ENCODE measurements at regions not wholly inside any gene's neighbourhood (a gene's known extent, or its start where the extent isn't known, plus 50 kb on each side); places are given as distances from the start of the nearest gene placed in this dataset.

DNA sequence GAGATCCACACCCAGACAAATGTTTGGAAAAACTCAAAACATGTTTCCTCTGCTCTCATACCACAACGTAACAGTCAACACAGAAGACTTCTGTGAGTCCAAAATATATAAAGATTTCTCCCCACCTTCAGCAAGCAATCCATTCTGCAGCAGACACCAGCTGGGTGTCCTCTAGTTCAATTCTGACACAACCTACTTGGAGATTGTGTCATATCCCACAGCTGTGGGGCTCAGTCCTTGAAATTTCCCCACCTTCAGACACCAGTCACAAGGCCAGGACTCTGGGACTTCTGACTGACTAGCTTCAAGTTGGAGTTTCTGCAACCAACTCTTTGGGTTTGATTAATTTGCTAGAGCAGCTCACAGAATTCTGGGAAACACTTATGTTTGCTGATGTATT lies 244.8 kb upstream of the CDYL start:
- no peak overlapping the region for H3K9ac ChIP-seq (ENCODE audit: low read length)
- H3K9me3 ChIP-seq (ENCODE audit: control insufficient read depth, low read depth, low read length): no peaks in the 10 kb centered on the region
- no peaks in the 10 kb centered on the region for H3K4me1 ChIP-seq (ENCODE audit: control insufficient read depth, low read depth, low read length)
- no peaks in the 10 kb centered on the region for H3K27me3 ChIP-seq (ENCODE audit: control insufficient read depth, insufficient read depth, low read length)
- H3K4me3 ChIP-seq (ENCODE audit: low read length): no peak overlapping the region
- H3K27ac ChIP-seq (ENCODE audit: low read length): no peak overlapping the region
- no peaks in the 10 kb centered on the region for H3K36me3 ChIP-seq (ENCODE audit: control insufficient read depth, low read depth, low read length)

DNA sequence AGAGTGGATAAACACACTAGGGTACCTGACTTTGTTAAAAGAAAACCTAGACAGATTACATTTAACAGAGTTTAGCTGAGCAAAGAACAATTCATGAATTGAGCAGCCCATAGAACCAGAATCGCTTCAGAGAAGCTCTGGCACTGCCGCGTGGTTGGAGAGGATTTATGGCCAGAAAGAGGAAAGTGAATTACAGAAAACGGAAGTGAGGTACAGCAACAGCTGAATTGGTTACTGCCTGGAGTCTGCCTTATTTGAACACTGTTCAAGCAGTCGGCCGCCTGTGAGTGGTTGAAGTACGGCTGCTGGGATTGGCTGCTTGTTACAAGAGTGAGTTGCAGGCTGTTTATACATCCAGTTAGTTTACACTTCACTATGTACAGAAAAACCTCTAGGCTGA lies 253.8 kb upstream of the CDYL start:
- no peaks in the 10 kb centered on the region for H3K27me3 ChIP-seq (ENCODE audit: control insufficient read depth, insufficient read depth, low read length)
- no peak overlapping the region for H3K27ac ChIP-seq (ENCODE audit: low read length)
- H3K4me1 ChIP-seq (ENCODE audit: control insufficient read depth, low read depth, low read length): no peaks in the 10 kb centered on the region
- no peaks in the 10 kb centered on the region for H3K9me3 ChIP-seq (ENCODE audit: control insufficient read depth, low read depth, low read length)
- H3K9ac ChIP-seq (ENCODE audit: low read length): no peak overlapping the region
- H3K4me3 ChIP-seq (ENCODE audit: low read length): no peak overlapping the region
- H3K36me3 ChIP-seq (ENCODE audit: control insufficient read depth, low read depth, low read length): no peaks in the 10 kb centered on the region

DNA sequence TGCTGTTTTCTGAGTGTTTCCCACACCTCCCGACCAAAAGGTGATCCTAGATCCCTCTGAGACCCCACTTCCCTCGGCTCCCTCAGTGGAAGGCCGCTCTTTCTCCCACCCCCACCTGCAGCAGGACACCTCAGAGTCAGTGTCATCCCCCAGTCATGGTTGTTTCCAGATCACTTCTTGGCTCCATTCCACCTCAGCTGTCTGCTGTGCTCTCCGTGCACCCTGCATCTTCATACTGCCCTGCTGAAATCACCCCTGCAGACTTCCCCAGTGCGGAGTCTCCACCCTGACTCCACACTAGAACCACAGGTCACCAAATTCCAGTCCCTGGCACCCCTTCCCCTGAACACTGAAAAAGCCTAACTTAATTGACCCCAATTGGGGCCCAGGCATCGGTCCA lies 255.1 kb upstream of the CDYL start:
- Histone ChIP-seq H3K4me1 (ENCODE audit: control insufficient read depth, low read depth, low read length) (no peaks in the 10 kb centered on the region), H3K4me3 (ENCODE audit: low read length) (no peak overlapping the region), H3K9ac (ENCODE audit: low read length) (no peak overlapping the region), H3K27me3 (ENCODE audit: control insufficient read depth, insufficient read depth, low read length) (no peaks in the 10 kb centered on the region), H3K36me3 (ENCODE audit: control insufficient read depth, low read depth, low read length) (no peaks in the 10 kb centered on the region), H3K9me3 (ENCODE audit: control insufficient read depth, low read depth, low read length) (no peaks in the 10 kb centered on the region), H3K27ac (ENCODE audit: low read length) (no peak overlapping the region)

DNA sequence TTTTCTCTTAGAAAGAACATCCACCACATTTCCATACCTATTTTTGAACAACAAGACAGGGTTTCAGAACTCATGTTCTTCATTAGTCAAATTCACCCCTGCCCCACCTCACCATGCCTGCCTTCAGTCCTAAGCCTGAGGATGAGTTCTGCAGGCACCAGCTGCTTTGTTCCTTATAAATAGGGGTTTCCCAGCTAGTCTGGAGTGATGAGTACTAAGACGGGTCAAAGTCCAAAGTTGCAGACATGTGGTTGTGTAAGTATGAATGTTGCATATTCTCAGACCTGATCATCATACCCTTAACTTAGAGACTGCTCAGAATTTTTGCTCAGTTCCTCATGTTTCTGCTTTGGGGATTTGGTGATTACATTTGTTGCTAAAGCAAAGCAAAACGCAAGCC lies 257.7 kb upstream of the CDYL start:
- H3K27ac ChIP-seq (ENCODE audit: low read length): no peak overlapping the region
- no peaks in the 10 kb centered on the region for H3K36me3 ChIP-seq (ENCODE audit: control insufficient read depth, low read depth, low read length)
- H3K4me1 ChIP-seq (ENCODE audit: control insufficient read depth, low read depth, low read length): no peaks in the 10 kb centered on the region
- H3K9me3 ChIP-seq (ENCODE audit: control insufficient read depth, low read depth, low read length): no peaks in the 10 kb centered on the region
- H3K27me3 ChIP-seq (ENCODE audit: control insufficient read depth, insufficient read depth, low read length): no peaks in the 10 kb centered on the region
- H3K4me3 ChIP-seq (ENCODE audit: low read length): no peak overlapping the region
- H3K9ac ChIP-seq (ENCODE audit: low read length): no peak overlapping the region

DNA sequence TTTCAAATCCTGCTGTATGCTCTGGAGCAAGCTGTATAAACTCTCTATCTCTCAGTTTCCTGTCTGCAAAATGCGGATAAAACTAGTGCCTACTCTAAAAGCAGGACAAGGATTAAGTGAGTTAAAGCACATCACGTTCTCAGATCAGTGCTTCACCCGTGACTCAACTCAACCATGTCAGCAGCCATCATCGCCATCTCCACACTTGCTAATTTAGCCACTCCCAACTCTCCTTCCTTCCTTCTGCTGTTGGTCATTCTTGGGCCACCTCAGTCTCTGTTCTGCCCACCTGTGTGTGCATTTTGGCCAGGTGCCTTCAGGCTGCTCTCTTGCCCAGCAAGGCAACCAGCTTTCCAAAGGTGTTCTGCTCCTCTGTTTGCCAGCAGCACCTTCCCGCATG lies 260.0 kb upstream of the CDYL start:
- no peaks in the 10 kb centered on the region for H3K27me3 ChIP-seq (ENCODE audit: control insufficient read depth, insufficient read depth, low read length)
- no peaks in the 10 kb centered on the region for H3K36me3 ChIP-seq (ENCODE audit: control insufficient read depth, low read depth, low read length)
- H3K9me3 ChIP-seq (ENCODE audit: control insufficient read depth, low read depth, low read length): no peaks in the 10 kb centered on the region

DNA sequence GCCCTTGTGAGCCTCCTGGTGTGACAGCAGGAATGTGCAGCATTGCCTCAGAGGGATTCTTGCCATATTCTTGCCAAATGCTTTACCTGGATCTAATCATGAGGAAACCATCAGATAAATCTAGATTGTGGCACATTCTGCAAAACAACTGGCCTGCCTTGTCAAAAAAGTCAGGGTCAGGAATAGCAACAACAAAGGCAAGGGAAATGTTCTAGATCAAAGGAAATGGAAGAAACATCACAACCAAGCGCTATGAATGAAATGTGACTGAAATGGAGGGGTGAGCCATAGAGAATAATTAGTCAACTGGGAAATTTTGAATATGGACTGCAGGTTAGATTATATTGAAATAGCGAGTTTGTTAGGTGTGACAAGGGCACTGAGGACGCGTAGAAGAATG lies 262.6 kb upstream of the CDYL start:
- Histone ChIP-seq H3K27ac (ENCODE audit: low read length) (no peak overlapping the region), H3K4me3 (ENCODE audit: low read length) (no peak overlapping the region), H3K4me1 (ENCODE audit: control insufficient read depth, low read depth, low read length) (no peaks in the 10 kb centered on the region), H3K27me3 (ENCODE audit: control insufficient read depth, insufficient read depth, low read length) (no peaks in the 10 kb centered on the region), H3K9ac (ENCODE audit: low read length) (no peak overlapping the region), H3K36me3 (ENCODE audit: control insufficient read depth, low read depth, low read length) (no peaks in the 10 kb centered on the region), H3K9me3 (ENCODE audit: control insufficient read depth, low read depth, low read length) (no peaks in the 10 kb centered on the region)

More for the DNA sequence above, 260.0 kb upstream of the CDYL start:
- H3K4me1 ChIP-seq (ENCODE audit: control insufficient read depth, low read depth, low read length): no peaks in the 10 kb centered on the region
- H3K9ac ChIP-seq (ENCODE audit: low read length): no peak overlapping the region
- H3K4me3 ChIP-seq (ENCODE audit: low read length): no peak overlapping the region
- H3K27ac ChIP-seq (ENCODE audit: low read length): no peak overlapping the region

DNA sequence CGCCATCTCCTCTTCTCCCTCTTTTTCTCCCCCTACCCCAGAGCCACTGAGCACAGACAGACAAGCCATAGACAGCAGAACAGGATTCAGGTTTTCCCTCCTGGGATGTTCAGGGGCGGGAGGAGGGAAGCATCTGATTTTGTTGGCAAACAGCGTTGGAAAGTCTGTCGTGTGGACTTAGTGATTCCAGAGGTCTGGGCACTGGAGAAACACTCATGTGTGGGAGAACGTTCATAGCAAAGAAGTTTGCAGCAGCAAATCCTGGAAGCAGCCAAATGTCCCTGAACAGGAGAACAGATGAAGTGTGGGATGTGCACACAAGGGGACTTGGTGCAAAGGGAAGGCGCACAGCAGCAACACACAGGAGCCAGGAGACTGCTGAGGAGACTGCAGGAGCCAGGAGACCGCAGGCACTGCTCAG lies 264.1 kb upstream of the CDYL start:
- H3K36me3 ChIP-seq (ENCODE audit: control insufficient read depth, low read depth, low read length): no peaks in the 10 kb centered on the region
- H3K4me1 ChIP-seq (ENCODE audit: control insufficient read depth, low read depth, low read length): no peaks in the 10 kb centered on the region
- no peak overlapping the region for H3K27ac ChIP-seq (ENCODE audit: low read length)
- H3K27me3 ChIP-seq (ENCODE audit: control insufficient read depth, insufficient read depth, low read length): no peaks in the 10 kb centered on the region
- no peak overlapping the region for H3K9ac ChIP-seq (ENCODE audit: low read length)
- no peaks in the 10 kb centered on the region for H3K9me3 ChIP-seq (ENCODE audit: control insufficient read depth, low read depth, low read length)
- H3K4me3 ChIP-seq (ENCODE audit: low read length): no peak overlapping the region

DNA sequence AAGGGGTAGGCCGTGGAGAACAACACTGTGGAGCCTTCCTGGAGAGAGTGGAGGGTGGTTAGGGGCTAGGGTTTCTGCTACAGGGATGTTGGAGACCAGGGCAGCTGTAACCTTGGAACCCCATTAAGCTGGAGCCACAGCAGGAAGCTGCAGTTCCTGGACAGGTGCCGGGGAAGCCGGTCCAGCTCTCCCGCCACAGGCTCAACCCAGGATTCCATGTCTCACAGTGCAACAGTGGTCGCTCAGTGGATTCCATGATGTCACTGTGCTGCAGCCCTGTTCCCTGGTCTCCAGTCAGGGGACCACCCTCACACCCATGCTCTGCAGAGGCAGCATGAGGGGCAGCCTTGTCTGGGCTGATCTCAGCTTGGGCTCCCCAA lies 264.6 kb upstream of the CDYL start:
- Histone ChIP-seq H3K27me3 (ENCODE audit: control insufficient read depth, insufficient read depth, low read length) (no peaks in the 10 kb centered on the region), H3K9ac (ENCODE audit: low read length) (no peak overlapping the region), H3K27ac (ENCODE audit: low read length) (no peak overlapping the region), H3K9me3 (ENCODE audit: control insufficient read depth, low read depth, low read length) (no peaks in the 10 kb centered on the region), H3K36me3 (ENCODE audit: control insufficient read depth, low read depth, low read length) (no peaks in the 10 kb centered on the region), H3K4me3 (ENCODE audit: low read length) (no peak overlapping the region), H3K4me1 (ENCODE audit: control insufficient read depth, low read depth, low read length) (no peaks in the 10 kb centered on the region)

DNA sequence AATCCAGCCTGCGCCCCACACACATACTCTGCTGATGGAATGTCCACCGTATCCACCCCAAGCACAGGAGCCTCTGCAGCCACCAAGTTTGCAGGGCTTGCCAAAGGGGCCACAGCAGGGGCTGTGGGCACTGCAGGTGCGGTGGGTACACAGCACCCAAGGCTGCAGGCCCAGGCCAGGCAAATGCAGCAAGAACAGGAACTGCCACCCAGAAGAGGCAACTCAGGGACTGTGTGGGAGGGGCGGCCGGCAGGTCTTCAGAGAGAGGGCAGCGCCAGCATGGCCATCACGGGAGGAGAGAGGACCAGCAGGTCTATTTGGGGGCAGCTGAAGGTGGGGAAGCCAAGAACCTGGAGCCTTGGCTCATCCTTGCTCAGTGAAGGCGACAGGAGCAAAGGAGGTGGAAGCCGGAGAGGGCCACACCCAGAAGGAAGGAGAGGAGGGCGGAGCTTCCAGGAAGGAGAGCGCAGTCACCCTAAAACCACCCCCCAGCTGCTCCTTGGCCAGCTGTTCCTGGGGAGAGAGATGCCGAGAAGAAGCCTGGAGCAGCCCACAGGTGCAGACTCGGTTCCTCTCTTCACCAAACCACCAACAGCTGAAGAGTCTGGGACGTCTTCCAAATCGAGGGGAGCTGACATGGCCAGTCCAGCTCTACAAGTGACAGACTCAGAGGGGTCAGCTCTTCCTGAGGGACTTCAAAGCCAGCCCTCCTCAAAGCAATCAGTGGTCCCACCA lies 265.1 kb upstream of the CDYL start:
- Histone ChIP-seq H3K27ac (ENCODE audit: low read length) (no peak overlapping the region), H3K4me1 (ENCODE audit: control insufficient read depth, low read depth, low read length) (no peaks in the 10 kb centered on the region), H3K27me3 (ENCODE audit: control insufficient read depth, insufficient read depth, low read length) (no peaks in the 10 kb centered on the region), H3K9ac (ENCODE audit: low read length) (no peak overlapping the region), H3K4me3 (ENCODE audit: low read length) (no peak overlapping the region), H3K36me3 (ENCODE audit: control insufficient read depth, low read depth, low read length) (no peaks in the 10 kb centered on the region), H3K9me3 (ENCODE audit: control insufficient read depth, low read depth, low read length) (no peaks in the 10 kb centered on the region)

DNA sequence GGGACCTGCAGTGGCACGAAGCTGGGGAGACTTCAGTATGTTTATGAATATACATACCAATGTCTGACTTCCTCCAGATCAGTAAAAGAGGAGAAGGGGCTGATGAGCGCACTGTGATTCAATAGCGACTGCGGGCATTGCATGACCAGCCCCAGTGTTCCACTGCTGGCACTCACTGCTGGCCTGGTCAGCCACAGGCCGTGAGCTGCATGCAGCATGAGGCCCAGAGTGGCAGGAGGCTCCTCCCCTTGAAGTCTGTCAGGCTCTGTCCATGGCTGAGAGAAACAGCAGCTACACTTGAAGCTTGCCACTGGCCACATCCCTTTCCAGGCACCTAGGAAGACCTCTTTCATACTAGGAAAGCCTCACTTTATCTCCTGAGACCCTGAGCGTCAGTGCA lies 265.9 kb upstream of the CDYL start:
- no peaks in the 10 kb centered on the region for H3K27me3 ChIP-seq (ENCODE audit: control insufficient read depth, insufficient read depth, low read length)
- H3K36me3 ChIP-seq (ENCODE audit: control insufficient read depth, low read depth, low read length): no peaks in the 10 kb centered on the region
- no peak overlapping the region for H3K27ac ChIP-seq (ENCODE audit: low read length)
- no peak overlapping the region for H3K4me3 ChIP-seq (ENCODE audit: low read length)
- no peaks in the 10 kb centered on the region for H3K4me1 ChIP-seq (ENCODE audit: control insufficient read depth, low read depth, low read length)
- H3K9ac ChIP-seq (ENCODE audit: low read length): no peak overlapping the region
- H3K9me3 ChIP-seq (ENCODE audit: control insufficient read depth, low read depth, low read length): no peaks in the 10 kb centered on the region

DNA sequence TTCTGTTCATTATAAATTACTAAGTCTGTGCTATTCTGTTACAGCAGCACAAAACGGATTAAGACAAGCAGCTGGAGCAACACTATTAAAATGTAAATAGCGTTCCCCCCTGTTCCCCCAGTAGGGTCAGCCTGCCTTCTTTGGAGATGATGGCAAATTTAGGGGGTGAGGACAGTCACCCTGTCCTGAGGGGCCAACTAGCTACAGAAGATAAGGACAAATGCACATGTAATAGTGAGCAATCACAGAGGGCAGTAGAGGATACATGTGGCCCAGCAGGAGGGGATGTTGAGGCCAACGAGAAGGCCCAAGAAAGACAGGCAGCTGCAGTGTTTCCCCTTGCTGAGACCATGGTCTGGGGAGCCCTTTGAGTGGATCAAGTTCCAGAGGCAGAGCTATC lies 266.7 kb upstream of the CDYL start:
- Histone ChIP-seq H3K4me1 (ENCODE audit: control insufficient read depth, low read depth, low read length) (peaks cover 5% of the 10 kb centered on the region), H3K36me3 (ENCODE audit: control insufficient read depth, low read depth, low read length) (no peaks in the 10 kb centered on the region), H3K9me3 (ENCODE audit: control insufficient read depth, low read depth, low read length) (no peaks in the 10 kb centered on the region)

DNA sequence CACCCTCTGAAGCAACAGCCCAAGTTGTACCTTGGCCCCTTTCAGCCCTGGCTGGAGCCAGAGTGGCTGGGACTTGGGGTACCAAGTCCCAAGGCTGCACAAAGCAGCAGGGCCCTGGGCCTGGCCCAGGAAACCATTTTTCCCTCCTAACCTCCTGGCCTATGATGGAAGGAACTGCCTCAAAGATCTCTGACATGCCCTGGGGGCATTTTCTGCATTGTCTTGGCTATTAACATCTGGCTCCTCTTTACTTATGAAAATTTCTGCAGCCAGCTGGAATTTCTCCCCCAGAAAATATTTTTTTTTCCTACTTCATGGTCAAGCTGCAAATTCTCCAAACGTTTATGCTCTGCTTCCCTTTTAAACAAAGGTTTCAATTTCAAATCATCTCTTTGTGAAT lies 269.4 kb upstream of the CDYL start:
- H3K4me3 ChIP-seq (ENCODE audit: low read length): no peak overlapping the region
- no peaks in the 10 kb centered on the region for H3K27me3 ChIP-seq (ENCODE audit: control insufficient read depth, insufficient read depth, low read length)
- H3K4me1 ChIP-seq (ENCODE audit: control insufficient read depth, low read depth, low read length): peaks cover 26% of the 10 kb centered on the region
- H3K36me3 ChIP-seq (ENCODE audit: control insufficient read depth, low read depth, low read length): no peaks in the 10 kb centered on the region
- no peak overlapping the region for H3K9ac ChIP-seq (ENCODE audit: low read length)
- no peak overlapping the region for H3K27ac ChIP-seq (ENCODE audit: low read length)
- H3K9me3 ChIP-seq (ENCODE audit: control insufficient read depth, low read depth, low read length): no peaks in the 10 kb centered on the region

More for the DNA sequence above, 266.7 kb upstream of the CDYL start:
- Histone ChIP-seq H3K9ac (ENCODE audit: low read length) (no peak overlapping the region), H3K27me3 (ENCODE audit: control insufficient read depth, insufficient read depth, low read length) (no peaks in the 10 kb centered on the region), H3K4me3 (ENCODE audit: low read length) (no peak overlapping the region), H3K27ac (ENCODE audit: low read length) (no peak overlapping the region)
